ENCODE measurements at regions not wholly inside any gene's neighbourhood (a gene's known extent, or its start where the extent isn't known, plus 50 kb on each side); places are given as distances from the start of the nearest gene placed in this dataset.

DNA sequence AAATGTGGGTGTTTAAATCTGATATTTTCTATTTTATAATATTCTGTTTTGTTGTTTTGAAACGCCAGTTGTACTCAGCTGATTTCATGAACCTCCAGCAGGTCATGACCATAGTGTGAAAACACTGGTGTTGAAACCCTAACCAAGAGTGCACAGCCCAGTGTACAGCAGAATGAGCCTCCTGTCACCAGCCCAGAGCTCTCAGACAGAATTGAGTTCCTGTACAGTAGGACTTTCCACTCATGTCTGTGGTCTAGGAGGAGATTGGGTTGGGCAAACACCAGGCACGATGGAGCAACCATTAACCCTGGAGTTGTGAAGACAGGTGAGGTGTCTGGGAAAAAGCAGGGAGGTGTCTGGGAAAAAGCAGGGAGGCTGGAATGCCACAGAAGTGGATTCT is 908.8 kb downstream of the VRK1 start:
- no peaks in the 10 kb centered on the region for H3K79me1 ChIP-seq (ENCODE audit: low read depth, low read length)
- no peak overlapping the region for H3K4me2 ChIP-seq (ENCODE audit: insufficient read depth, low read length, poor library complexity, severe bottlenecking)
- H3K23ac ChIP-seq (ENCODE audit: low read depth, low read length, poor library complexity), result no peak overlapping the region
- H2AK5ac ChIP-seq (ENCODE audit: low read depth, low read length), result no peak overlapping the region
- no peaks in the 10 kb centered on the region for H3K27me3 ChIP-seq (ENCODE audit: control insufficient read depth in 3 of 3, insufficient read depth in 3 of 3, low read depth in 1 of 3, low read length in 3 of 3)
- no peak overlapping the region for H3K4me3 ChIP-seq (ENCODE audit: low read length in 2 of 2)
- H2BK5ac ChIP-seq (ENCODE audit: low read length), result no peak overlapping the region
- no peak overlapping the region for H2AFZ ChIP-seq (ENCODE audit: low read length)
- H3K14ac ChIP-seq (ENCODE audit: low read length), result no peak overlapping the region
- no peak overlapping the region for H3K9ac ChIP-seq (ENCODE audit: low read depth, low read length, poor library complexity)
- DNase-seq (ENCODE audit: low spot score), result no peak
- no CpG with 5 or more reads among the region's 2 CpGs for WGBS, 2 donors (ENCODE audit: extremely low coverage in 2 of 2, insufficient read length in 2 of 2, insufficient replicate concordance in 1 of 2)
- H2BK12ac ChIP-seq (ENCODE audit: low read length), result no peak overlapping the region
- no peak overlapping the region for H4K8ac ChIP-seq (ENCODE audit: low read depth, low read length)
- no peaks in the 10 kb centered on the region for H3K36me3 ChIP-seq (replicated peaks in 1 of 2; ENCODE audit: control insufficient read depth in 2 of 2, insufficient read depth in 2 of 2, low read length in 2 of 2)
- no peak overlapping the region for H3K18ac ChIP-seq (ENCODE audit: low read length)
- peaks cover 0 to 2% of the 10 kb centered on the region in 2 donors for H3K9me3 ChIP-seq (replicated peaks in 1 of 2; ENCODE audit: control insufficient read depth in 2 of 2, insufficient read depth in 1 of 2, low read depth in 1 of 2, low read length in 2 of 2)
- no peak overlapping the region for H3K27ac ChIP-seq (replicated peaks; ENCODE audit: low read length)
- no peak overlapping the region for H2BK15ac ChIP-seq (ENCODE audit: low read length)
- H2BK120ac ChIP-seq (ENCODE audit: low read depth, low read length), result no peak overlapping the region
- no peaks in the 10 kb centered on the region for H3K4me1 ChIP-seq (ENCODE audit: control insufficient read depth in 2 of 2, insufficient read depth in 1 of 2, low read depth in 1 of 2, low read length in 2 of 2)
- no peak overlapping the region for H3K4ac ChIP-seq (ENCODE audit: low read length)
- no peak overlapping the region for H4K91ac ChIP-seq (ENCODE audit: low read depth, low read length, poor library complexity)

DNA sequence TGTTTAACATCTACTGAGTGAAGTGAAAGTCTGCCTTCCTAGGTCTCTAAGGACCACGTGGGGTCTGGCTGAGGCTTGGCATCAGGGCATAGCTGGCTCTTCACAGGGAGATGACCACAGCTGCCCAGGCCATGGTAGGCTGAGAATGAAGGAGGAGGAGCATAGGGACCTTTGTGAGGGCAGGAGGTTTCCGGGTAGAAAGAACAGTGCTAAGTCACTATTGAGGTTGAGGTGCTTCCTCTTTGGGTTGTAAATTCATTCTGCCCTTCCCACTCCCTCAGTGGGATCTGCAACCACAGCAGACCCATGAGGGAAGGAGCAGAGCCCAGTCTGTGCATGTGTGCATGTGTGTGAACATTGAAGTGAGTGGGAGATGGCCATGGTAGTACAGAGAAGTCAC is 909.6 kb downstream of the VRK1 start:
- H2BK5ac ChIP-seq (ENCODE audit: low read length), result no peak overlapping the region
- H3K14ac ChIP-seq (ENCODE audit: low read length), result no peak overlapping the region
- no peaks in the 10 kb centered on the region for H3K27me3 ChIP-seq (ENCODE audit: control insufficient read depth in 3 of 3, insufficient read depth in 3 of 3, low read depth in 1 of 3, low read length in 3 of 3)
- H3K36me3 ChIP-seq (replicated peaks in 1 of 2; ENCODE audit: control insufficient read depth in 2 of 2, insufficient read depth in 2 of 2, low read length in 2 of 2), result no peaks in the 10 kb centered on the region
- no peak overlapping the region for H2BK120ac ChIP-seq (ENCODE audit: low read depth, low read length)
- no peak for DNase-seq (ENCODE audit: low spot score)
- H3K4me3 ChIP-seq (ENCODE audit: low read length in 2 of 2), result no peak overlapping the region
- no peaks in the 10 kb centered on the region for H3K4me1 ChIP-seq (ENCODE audit: control insufficient read depth in 2 of 2, insufficient read depth in 1 of 2, low read depth in 1 of 2, low read length in 2 of 2)
- no peak overlapping the region for H3K27ac ChIP-seq (replicated peaks; ENCODE audit: low read length)
- H2AK5ac ChIP-seq (ENCODE audit: low read depth, low read length), result no peak overlapping the region
- H2BK15ac ChIP-seq (ENCODE audit: low read length), result no peak overlapping the region
- H3K18ac ChIP-seq (ENCODE audit: low read length), result peak overlapping the region; percentile 15
- no CpG with 5 or more reads among the region's 2 CpGs for WGBS, 2 donors (ENCODE audit: extremely low coverage in 2 of 2, insufficient read length in 2 of 2, insufficient replicate concordance in 1 of 2)
- no peak overlapping the region for H3K4ac ChIP-seq (ENCODE audit: low read length)
- no peak overlapping the region for H2BK12ac ChIP-seq (ENCODE audit: low read length)
- no peak overlapping the region for H3K4me2 ChIP-seq (ENCODE audit: insufficient read depth, low read length, poor library complexity, severe bottlenecking)
- H3K9me3 ChIP-seq (replicated peaks in 1 of 2; ENCODE audit: control insufficient read depth in 2 of 2, insufficient read depth in 1 of 2, low read depth in 1 of 2, low read length in 2 of 2), result peaks cover 0 to 2% of the 10 kb centered on the region in 2 donors
- no peak overlapping the region for H3K23ac ChIP-seq (ENCODE audit: low read depth, low read length, poor library complexity)
- no peak overlapping the region for H4K8ac ChIP-seq (ENCODE audit: low read depth, low read length)
- no peak overlapping the region for H3K9ac ChIP-seq (ENCODE audit: low read depth, low read length, poor library complexity)
- H4K91ac ChIP-seq (ENCODE audit: low read depth, low read length, poor library complexity), result no peak overlapping the region
- no peak overlapping the region for H2AFZ ChIP-seq (ENCODE audit: low read length)
- H3K79me1 ChIP-seq (ENCODE audit: low read depth, low read length), result no peaks in the 10 kb centered on the region

DNA sequence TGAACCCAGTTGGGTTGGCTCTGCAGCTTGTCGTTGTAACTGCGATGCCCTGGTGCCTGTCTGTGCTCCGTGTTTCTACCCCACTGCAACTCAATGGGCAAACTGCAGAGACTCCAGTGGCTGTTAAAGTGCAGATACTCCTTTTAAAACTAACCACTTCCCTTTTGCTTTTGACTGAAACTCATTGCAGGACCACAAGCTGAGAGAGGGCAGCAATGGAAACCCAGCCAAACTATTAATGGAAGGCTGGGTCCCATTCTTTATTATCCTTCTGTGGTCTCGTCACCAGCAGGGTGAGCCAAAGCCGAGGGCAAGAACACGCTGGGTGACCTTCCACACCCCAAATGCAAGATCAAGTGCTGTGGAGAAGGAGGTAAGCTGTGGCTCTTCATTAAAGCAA is 910.4 kb downstream of the VRK1 start:
- Histone ChIP-seq H4K8ac (ENCODE audit: low read depth, low read length) (no peak overlapping the region), H2BK15ac (ENCODE audit: low read length) (no peak overlapping the region), H2AK5ac (ENCODE audit: low read depth, low read length) (no peak overlapping the region), H3K9me3 (replicated peaks in 1 of 2; ENCODE audit: control insufficient read depth in 2 of 2, insufficient read depth in 1 of 2, low read depth in 1 of 2, low read length in 2 of 2) (peaks cover 0 to 2% of the 10 kb centered on the region in 2 donors), H2BK12ac (ENCODE audit: low read length) (no peak overlapping the region), H3K9ac (ENCODE audit: low read depth, low read length, poor library complexity) (no peak overlapping the region), H2AFZ (ENCODE audit: low read length) (no peak overlapping the region), H3K14ac (ENCODE audit: low read length) (no peak overlapping the region), H3K79me1 (ENCODE audit: low read depth, low read length) (no peaks in the 10 kb centered on the region), H4K91ac (ENCODE audit: low read depth, low read length, poor library complexity) (no peak overlapping the region), H2BK5ac (ENCODE audit: low read length) (no peak overlapping the region), H3K4me3 (ENCODE audit: low read length in 2 of 2) (no peak overlapping the region), H3K4me2 (ENCODE audit: insufficient read depth, low read length, poor library complexity, severe bottlenecking) (no peak overlapping the region), H3K23ac (ENCODE audit: low read depth, low read length, poor library complexity) (no peak overlapping the region), H3K27ac (replicated peaks; ENCODE audit: low read length) (no peak overlapping the region), H3K36me3 (replicated peaks in 1 of 2; ENCODE audit: control insufficient read depth in 2 of 2, insufficient read depth in 2 of 2, low read length in 2 of 2) (no peaks in the 10 kb centered on the region), H3K4me1 (ENCODE audit: control insufficient read depth in 2 of 2, insufficient read depth in 1 of 2, low read depth in 1 of 2, low read length in 2 of 2) (no peaks in the 10 kb centered on the region), H3K4ac (ENCODE audit: low read length) (no peak overlapping the region), H3K27me3 (ENCODE audit: control insufficient read depth in 3 of 3, insufficient read depth in 3 of 3, low read depth in 1 of 3, low read length in 3 of 3) (no peaks in the 10 kb centered on the region), H2BK120ac (ENCODE audit: low read depth, low read length) (no peak overlapping the region), H3K18ac (ENCODE audit: low read length) (no peak overlapping the region)
- no CpG with 5 or more reads among the region's 6 CpGs for WGBS, 2 donors (ENCODE audit: extremely low coverage in 2 of 2, insufficient read length in 2 of 2, insufficient replicate concordance in 1 of 2)
- DNase-seq (ENCODE audit: low spot score), result no peak

DNA sequence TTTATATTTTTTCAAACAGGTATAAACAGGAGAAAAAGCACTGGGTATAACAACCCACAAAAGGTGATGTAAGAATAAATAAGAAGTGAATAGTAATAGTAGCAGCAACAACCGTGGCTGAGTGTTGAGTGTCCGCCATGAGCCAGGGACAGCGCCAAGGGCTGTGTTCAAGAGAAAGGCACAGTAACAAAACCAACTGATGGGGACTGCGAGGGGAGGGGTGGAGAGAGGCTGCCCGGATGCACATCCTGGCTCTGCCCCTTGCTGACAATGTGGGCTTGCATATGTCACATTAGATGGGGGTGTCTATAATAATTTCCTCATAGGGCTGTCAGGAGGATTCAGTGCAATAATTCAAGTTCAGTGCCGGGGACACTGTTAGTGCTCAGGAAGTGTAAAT is 912.4 kb downstream of the VRK1 start:
- Histone ChIP-seq H3K9ac (ENCODE audit: low read depth, low read length, poor library complexity) (no peak overlapping the region), H3K14ac (ENCODE audit: low read length) (no peak overlapping the region), H4K91ac (ENCODE audit: low read depth, low read length, poor library complexity) (no peak overlapping the region), H3K27ac (replicated peaks; ENCODE audit: low read length) (no peak overlapping the region), H2AK5ac (ENCODE audit: low read depth, low read length) (no peak overlapping the region), H3K4me2 (ENCODE audit: insufficient read depth, low read length, poor library complexity, severe bottlenecking) (no peak overlapping the region), H3K23ac (ENCODE audit: low read depth, low read length, poor library complexity) (no peak overlapping the region), H2BK120ac (ENCODE audit: low read depth, low read length) (no peak overlapping the region), H3K4me3 (ENCODE audit: low read length in 2 of 2) (no peak overlapping the region), H2AFZ (ENCODE audit: low read length) (no peak overlapping the region), H3K18ac (ENCODE audit: low read length) (no peak overlapping the region), H3K27me3 (ENCODE audit: control insufficient read depth in 3 of 3, insufficient read depth in 3 of 3, low read depth in 1 of 3, low read length in 3 of 3) (no peaks in the 10 kb centered on the region), H3K9me3 (replicated peaks in 1 of 2; ENCODE audit: control insufficient read depth in 2 of 2, insufficient read depth in 1 of 2, low read depth in 1 of 2, low read length in 2 of 2) (no peaks in the 10 kb centered on the region), H4K8ac (ENCODE audit: low read depth, low read length) (no peak overlapping the region), H2BK5ac (ENCODE audit: low read length) (no peak overlapping the region), H3K4me1 (ENCODE audit: control insufficient read depth in 2 of 2, insufficient read depth in 1 of 2, low read depth in 1 of 2, low read length in 2 of 2) (no peaks in the 10 kb centered on the region), H3K79me1 (ENCODE audit: low read depth, low read length) (no peaks in the 10 kb centered on the region), H2BK12ac (ENCODE audit: low read length) (no peak overlapping the region), H3K4ac (ENCODE audit: low read length) (no peak overlapping the region), H3K36me3 (replicated peaks in 1 of 2; ENCODE audit: control insufficient read depth in 2 of 2, insufficient read depth in 2 of 2, low read length in 2 of 2) (no peaks in the 10 kb centered on the region), H2BK15ac (ENCODE audit: low read length) (no peak overlapping the region)
- no peak for DNase-seq (ENCODE audit: low spot score)
- WGBS, 2 donors (ENCODE audit: extremely low coverage in 2 of 2, insufficient read length in 2 of 2, insufficient replicate concordance in 1 of 2), result no CpG with 5 or more reads among the region's 6 CpGs
